ENCODE measurements at regions not wholly inside any gene's neighbourhood (a gene's known extent, or its start where the extent isn't known, plus 50 kb on each side); places are given as distances from the start of the nearest gene placed in this dataset.
"Not testable (repeated sequence)": the region's sequence is repeated elsewhere in the genome, so short reads cannot be mapped to it uniquely, and the experiment has no call there.

DNA sequence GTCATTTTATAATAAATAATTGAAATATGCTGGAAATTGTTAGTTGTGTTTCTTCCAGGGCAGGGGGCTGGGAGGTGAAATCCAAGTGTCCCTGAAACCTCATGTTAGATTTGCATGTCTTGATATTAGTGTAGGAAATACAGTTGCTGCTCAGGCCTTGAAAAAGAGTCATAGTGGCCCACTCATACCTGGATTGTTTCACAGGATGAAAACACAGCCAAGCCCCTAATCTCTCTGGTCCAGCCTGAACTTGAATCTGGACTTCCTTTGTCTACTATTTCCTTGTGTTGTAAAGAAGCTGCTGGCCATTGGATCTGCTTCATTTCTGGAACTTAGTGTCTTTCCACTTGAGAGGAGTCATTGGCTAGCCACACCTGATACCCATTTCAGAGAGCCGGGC lies 108.8 kb upstream of the JARID2 start:
- no peak for DNase-seq (ENCODE audit: low read depth in 1 of 2, low spot score in 1 of 2)

DNA sequence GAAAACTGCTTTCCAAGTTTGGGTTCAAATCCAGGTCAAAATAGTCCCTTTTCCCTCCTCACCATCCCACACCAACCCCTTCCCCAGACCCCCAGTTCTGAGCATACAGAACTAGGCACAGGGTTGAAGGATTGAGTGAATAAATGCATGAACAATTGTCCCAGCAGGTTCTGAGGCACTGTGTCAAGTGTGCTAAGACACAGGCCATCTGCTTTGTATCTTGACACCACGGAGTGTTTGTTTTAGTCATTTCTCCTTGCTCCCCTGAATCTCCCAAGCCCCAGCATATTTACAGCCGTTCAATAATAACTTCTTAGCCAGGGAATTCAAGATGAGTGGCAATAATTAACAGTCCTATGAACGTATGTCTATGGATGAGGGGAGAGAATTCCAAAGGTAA lies 102.8 kb upstream of the JARID2 start:
- DNase-seq (ENCODE audit: low read depth in 1 of 2, low spot score in 1 of 2): no peak

GRCh38 chr6:15143540-15143939 lies 102.3 kb upstream of the JARID2 start:
- DNase-seq (ENCODE audit: low read depth in 1 of 2, low spot score in 1 of 2): no peak

GRCh38 chr6:15145821-15146220 lies 100.0 kb upstream of the JARID2 start:
- no peak for DNase-seq (ENCODE audit: low read depth in 1 of 2, low spot score in 1 of 2)

DNA sequence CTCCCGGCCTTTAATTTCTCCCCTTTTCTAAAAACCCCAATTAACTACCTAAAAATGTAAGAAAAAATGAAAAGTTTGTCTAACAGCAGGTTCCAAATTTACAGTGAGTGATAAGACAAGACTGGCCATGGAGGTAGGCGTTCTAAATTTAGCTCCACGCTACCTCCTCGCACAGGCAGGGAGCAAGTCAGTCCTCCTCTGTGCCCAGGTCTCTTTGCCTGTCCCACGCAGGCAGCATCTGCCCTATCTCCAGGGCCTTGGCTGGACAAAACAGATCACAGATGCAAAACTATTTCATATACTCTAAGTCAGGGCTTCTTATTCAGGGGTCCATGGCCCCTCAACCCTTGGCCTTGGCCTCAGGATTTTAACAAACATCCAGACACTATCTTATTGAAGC lies 98.0 kb upstream of the JARID2 start:
- no peak for DNase-seq (ENCODE audit: low read depth in 1 of 2, low spot score in 1 of 2)

- DNase-seq (ENCODE audit: low read depth in 1 of 2, low spot score in 1 of 2): no peak
These were observed 97.4 kb upstream of the JARID2 start for GRCh38 chr6:15148356-15148946.

DNA sequence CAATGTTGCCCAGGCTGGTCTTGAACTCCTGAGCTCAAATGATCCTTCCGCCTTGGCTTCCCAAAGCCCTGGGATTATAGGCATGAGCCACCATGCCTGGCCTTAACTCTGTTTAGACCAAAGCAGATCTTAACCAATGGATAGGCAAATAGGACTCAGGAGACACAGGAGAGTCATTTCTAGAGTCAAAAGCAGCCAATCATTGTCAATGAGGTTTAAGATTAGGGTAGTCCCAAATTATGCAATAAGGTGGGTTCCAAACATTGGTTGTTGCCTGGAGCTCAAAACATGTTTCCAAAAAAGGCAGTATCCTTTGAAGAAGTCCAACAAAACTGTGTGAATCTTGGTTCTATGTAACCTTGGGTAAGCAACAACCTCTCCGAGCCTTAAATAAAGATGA lies 95.7 kb upstream of the JARID2 start:
- no peak for DNase-seq (ENCODE audit: low read depth in 1 of 2, low spot score in 1 of 2)

- DNase-seq (ENCODE audit: low read depth in 1 of 2, low spot score in 1 of 2): no peak
These were observed 93.2 kb upstream of the JARID2 start for GRCh38 chr6:15152700-15153099.

- no peak for DNase-seq (ENCODE audit: low read depth in 1 of 2, low spot score in 1 of 2)
These were observed 92.7 kb upstream of the JARID2 start for GRCh38 chr6:15153191-15153590.

DNA sequence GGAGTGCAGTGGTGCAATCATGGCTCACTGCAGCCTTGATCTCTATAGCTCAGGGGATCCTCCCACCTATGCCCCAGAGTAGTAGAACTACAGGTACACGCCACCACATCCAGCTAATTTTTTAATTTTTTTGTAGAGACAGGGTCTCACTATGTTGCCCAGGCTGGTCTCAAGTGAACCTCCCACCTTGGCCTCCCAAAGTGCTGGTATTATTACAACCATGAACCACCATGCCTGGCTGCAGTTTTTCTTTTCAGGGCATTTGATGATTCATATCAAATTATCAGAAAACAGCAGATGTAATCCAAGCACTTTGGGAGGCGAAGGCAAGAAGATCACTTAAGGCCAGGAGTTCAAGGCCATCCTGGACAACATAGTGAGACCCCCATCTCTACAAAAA lies 88.4 kb upstream of the JARID2 start:
- DNase-seq (ENCODE audit: low read depth in 1 of 2, low spot score in 1 of 2): no peak

DNA sequence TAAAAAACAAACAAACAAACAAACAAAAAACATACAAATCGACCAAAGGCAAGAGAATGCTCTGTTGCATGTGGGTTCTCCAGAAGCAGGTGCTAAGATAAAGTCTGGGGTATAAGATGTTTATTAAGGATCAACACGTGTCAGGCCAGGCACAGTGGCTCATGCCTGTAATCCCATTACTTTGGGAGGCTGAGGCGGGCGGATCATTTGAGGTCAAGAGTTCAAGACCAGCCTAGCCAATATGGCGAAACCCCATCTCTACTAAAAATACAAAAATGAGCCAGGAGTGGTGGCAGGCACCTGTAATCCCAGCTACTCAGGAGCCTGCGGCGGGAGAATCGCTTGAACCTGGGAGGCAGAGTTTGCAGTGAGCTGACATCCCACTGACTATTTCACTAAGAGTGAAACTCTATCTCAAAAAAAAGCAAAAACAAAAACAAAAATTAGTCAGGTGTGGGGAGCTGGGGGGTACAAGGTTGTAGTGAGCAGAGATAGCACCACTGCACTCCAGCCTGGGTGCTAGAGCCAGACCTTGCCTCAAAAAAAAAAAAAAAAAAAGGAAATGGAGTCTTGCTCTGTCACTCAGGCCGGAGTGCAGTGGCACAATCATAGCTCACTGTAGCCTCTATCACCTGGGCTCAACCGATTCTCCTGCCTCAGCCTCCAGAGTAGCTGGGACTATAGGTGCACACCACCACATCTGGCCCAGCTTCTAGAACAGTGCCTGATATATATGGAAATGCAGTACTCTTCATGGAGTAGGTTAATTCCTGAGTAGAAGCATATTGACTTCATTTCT lies 86.8 kb upstream of the JARID2 start:
- DNase-seq (ENCODE audit: low read depth in 1 of 2, low spot score in 1 of 2): no peak

DNA sequence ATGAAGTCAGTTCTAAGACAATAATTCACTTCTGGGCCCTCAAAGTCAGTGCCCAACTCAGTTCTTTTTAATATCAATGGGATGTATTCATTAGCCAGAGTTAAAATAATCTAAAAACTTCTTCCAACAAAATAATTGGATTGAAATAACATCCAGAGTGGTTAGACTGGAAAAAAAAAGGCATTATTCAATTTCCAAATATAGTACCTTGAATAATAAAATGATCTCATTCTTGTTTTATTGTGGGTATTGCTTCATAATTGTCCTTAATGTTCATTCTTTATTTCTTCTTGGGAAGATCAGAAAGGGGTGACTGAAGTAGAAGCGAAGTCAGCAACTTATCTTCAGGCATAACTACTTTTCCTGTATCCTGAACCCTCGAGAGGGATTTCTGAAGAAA lies 85.1 kb upstream of the JARID2 start:
- DNase-seq (ENCODE audit: low read depth in 1 of 2, low spot score in 1 of 2): no peak

- DNase-seq (ENCODE audit: low read depth in 1 of 2, low spot score in 1 of 2): not testable (repeated sequence)
These were observed 81.0 kb upstream of the JARID2 start for GRCh38 chr6:15164855-15165254.

- no peak for DNase-seq (ENCODE audit: low read depth in 1 of 2, low spot score in 1 of 2)
These were observed 79.7 kb upstream of the JARID2 start for GRCh38 chr6:15166121-15166520.

DNA sequence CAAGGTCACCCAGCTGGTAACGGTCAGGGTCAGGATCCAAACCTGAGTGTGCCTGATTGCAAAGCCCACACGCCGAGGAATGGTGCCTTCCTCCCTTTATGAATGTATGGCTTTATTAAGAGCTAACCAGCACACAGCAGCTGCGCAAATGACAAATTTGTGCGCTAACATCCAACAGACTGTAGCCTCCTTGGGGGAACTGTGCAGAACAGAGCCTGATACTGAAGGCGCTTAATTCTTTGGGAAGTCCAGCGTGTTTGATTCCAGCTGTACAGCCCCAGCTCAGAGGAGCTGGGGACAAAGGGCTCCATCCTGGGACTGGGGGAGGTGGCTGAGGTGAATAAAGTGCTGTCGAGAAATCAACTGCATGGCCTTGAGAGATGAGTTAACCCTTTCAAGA lies 75.7 kb upstream of the JARID2 start:
- DNase-seq (ENCODE audit: low read depth in 1 of 2, low spot score in 1 of 2): no peak

GRCh38 chr6:15171026-15171425 lies 74.8 kb upstream of the JARID2 start:
- no peak for DNase-seq (ENCODE audit: low read depth in 1 of 2, low spot score in 1 of 2)

DNA sequence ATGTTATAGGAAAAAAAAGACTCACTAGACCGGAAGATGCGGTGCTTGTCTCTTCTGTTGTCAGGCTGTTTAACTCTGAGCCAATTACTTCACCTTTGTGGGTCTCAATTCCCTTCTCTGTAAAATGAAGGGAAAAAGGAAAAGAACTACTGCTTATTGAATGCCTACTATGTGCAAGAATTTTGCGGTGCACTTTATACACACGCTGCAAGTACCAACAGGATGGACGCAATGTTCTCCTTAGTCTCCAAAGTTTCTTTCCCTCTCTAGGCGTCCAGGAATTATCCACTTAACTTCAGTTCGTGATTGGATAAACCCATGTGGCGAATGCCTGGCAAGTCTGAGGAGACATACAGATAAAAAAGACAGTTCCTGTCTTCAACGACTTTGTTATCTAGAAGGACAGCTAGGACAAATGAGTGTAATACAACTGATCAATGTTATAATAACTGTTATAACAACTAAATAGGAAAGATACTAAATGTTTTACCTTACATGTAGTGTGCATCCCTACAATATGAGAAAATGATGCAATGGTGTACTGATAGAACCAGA lies 69.0 kb upstream of the JARID2 start:
- DNase-seq (ENCODE audit: low read depth in 1 of 2, low spot score in 1 of 2): no peak

DNA sequence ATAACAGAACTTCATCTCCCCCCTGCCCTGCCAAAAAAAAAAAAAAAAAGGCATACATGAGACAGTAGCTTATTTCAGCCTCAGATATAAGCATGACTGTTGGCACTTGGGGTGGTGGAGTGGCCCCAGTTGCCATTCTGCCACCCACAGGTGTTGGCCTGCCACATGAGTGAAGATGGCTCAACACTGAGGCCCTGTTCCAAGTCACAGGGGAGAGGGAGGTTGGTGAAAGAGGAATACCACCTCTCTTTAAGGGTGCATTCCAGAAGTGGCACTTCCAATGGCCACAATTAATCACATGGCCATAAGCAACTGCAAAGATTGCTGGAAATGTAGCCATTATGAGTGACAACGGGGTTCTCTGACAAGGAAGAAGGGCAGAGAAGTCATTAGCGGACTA lies 61.9 kb upstream of the JARID2 start:
- peak in 1 of 2 donors; percentile 2 for DNase-seq (ENCODE audit: low read depth in 1 of 2, low spot score in 1 of 2)

DNA sequence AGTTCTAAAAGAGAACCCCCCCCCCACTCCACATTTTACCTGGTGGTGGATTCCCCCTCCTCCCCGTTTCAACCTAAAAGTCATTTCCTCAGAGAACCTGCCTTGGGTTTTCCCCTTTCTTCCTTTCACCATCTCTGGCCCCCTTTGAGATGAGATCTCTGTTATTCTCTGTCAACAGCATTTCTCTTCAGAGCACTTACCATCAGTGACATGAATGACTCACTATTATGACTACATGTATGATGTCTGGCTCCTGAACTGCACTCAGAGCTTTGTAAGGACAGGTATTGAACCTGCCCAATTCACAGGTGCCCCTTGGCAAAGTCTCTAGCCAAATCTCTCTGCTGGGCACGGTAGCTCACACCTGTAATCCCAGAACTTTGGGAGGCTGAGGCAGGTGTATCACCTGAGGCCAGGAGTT lies 61.4 kb upstream of the JARID2 start:
- DNase-seq (ENCODE audit: low read depth in 1 of 2, low spot score in 1 of 2): peak in 1 of 2 donors; percentile 3

- not testable (repeated sequence) for DNase-seq (ENCODE audit: low read depth in 1 of 2, low spot score in 1 of 2)
These were observed 60.8 kb upstream of the JARID2 start for GRCh38 chr6:15185111-15185510.

- DNase-seq (ENCODE audit: low read depth in 1 of 2, low spot score in 1 of 2): not testable (repeated sequence)
These were observed 52.4 kb upstream of the JARID2 start for GRCh38 chr6:15193451-15193850.

- DNase-seq (ENCODE audit: low read depth in 1 of 2, low spot score in 1 of 2): no peak
These were observed 51.4 kb upstream of the JARID2 start for GRCh38 chr6:15194453-15194852.
